GM10847 (cell line): ENCODE measurements at regions not wholly inside any gene's neighbourhood (a gene's known extent, or its start where the extent isn't known, plus 50 kb on each side); places are given as distances from the start of the nearest gene placed in this dataset.

Experiments
- POLR2A ChIP-seq: IDR thresholded peaks from 2 replicates; pipeline ENCODE4 v1.6.1; 2011; ENCODE audit not compliant: insufficient read length; ENCODE audit errors: extremely low read depth

DNA sequence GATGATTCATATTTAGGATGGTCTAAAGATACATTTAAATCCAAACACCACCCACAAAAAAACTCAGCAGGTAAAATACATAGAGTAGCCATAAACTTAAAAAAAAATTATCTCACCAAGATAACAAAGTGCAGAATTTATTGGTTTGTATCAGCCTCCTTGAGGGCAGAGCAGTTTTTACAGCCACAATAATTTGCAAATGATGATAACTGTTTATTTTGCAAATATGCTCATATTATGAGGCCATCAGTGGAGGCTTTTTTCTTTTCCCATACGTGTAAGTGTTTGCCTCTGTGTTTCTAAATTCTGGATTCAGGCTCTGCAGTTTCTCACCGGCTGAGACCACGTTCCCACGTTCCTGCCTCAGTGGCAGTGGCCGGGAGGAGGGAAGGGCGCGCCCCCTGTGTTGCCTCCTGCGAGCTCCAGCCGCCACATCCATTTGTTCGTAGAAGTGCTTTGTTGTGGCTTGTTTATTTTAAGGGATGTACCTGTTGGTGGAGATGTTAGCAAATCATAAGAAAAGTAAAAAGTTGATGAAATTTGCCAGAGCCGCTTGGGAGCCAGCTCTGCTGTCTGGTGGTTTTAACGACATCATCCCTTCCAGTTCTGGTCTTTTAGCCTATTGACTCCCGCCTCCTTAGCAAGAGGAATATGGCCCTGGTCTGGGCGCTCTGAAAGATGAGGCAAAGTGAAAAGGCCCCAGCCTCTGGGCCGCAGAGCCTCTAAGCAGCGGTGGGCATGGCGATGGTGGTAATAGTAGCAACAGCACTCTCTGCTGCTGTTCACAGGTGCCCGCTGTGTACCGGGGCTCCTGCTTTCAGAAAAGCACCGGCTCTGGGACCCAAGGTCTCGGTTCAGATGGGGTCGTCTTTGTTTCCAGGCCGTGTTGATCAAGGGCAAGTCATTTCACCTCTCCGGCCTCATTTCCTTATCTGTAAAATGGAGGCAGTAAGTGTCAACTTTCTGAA is 66.7 kb upstream of the PPARA start:
- TF ChIP-seq POLR2A, result no peak

DNA sequence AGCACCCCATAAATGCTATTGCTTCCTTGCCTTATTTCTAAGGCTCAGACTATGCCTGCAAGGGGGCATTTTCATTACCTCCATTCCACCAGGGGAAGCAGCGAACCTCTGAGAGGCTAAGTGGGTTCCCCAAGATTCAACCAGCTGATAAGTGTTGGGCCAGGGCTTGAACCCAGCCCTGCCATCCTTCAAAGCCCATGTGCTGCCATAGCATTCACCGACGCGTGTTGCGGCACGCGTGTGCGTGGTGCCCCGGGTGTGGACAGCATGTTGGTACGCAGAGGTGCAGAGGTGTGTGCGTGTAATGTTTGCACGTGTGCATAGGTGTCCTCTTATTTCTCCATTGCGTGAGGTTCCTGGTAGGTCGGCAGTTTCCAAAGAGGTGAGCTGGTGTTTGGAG is 66.0 kb upstream of the PPARA start:
- no peak for TF ChIP-seq POLR2A

DNA sequence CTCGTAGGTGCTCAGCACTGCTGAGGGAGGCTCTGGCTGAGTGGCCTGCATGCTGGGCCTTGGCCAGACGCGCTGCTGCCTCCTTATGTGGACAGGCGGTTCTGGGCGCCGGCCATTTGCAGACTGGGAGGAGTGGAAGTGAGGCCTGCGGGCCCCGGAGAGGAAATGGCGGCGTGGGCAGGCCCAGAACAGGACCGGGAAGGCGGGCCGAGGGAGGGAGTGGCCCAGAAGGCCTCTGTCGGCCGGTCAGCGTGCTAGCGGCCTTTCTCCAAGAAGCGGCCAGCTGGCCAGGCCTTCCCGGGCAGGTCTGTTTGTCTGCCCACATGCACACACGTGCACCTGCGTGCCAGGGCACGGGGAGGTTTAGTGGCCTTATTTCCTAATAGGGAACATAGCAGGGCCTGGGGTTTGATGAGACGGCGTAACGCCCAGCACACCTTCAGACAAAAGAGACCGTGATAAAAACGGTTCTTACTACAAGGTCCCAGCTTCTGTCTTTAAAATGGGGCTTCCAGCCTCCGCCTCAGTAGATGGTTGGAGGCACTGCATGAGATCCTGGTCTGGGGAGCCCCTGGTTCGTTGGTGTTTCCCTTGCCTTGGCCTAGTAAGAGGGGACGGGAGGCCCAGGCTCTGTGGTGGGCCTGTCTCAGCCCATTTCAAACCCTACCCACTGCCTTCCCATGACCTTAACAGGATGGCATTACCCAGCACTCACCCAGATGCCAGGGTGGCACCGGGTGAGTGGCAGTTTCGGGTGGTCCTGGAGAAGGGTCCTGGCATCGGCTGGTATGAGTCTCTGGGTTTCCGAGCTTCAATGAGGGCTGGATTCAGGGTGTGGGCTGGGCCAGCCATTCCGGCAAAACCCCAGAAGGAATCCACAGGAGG is 65.1 kb upstream of the PPARA start:
- no peak for TF ChIP-seq POLR2A

DNA sequence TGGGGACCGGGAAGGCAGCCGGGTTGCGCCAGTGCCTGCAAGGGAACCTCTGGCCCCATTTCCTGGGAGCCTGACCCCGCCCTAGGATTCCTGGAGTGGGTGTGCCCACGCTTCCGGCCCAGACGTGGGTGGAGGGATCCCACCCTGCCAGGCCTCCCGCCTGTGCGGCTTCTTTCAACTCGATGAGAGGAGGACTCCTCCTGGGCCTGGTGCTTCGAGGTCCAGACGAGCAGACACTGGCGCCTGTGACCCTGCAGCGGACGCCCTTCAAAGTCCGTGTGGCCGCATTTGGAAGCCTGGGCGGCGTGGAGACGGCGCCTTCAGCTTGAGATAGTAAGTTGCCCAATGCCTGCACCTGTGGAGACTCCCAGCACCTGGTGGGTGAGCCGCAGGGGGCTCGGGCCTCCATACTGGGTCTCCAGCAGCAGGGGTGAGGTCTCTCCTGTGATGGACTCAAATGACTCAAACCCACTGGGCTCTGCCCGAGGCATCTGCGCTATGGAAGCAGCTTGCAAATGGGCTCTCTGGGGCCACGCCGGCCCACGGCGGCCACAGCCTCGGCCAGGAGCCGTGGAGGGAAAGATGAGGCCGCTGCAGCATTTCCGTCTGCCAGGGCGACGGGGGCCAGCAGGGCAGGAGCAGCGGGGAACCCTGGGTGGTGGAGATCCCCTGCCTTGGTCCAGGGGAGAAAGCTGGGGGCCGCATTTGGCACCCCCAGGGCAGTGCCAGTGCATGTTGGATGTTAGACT is 64.3 kb upstream of the PPARA start:
- no peak for TF ChIP-seq POLR2A

DNA sequence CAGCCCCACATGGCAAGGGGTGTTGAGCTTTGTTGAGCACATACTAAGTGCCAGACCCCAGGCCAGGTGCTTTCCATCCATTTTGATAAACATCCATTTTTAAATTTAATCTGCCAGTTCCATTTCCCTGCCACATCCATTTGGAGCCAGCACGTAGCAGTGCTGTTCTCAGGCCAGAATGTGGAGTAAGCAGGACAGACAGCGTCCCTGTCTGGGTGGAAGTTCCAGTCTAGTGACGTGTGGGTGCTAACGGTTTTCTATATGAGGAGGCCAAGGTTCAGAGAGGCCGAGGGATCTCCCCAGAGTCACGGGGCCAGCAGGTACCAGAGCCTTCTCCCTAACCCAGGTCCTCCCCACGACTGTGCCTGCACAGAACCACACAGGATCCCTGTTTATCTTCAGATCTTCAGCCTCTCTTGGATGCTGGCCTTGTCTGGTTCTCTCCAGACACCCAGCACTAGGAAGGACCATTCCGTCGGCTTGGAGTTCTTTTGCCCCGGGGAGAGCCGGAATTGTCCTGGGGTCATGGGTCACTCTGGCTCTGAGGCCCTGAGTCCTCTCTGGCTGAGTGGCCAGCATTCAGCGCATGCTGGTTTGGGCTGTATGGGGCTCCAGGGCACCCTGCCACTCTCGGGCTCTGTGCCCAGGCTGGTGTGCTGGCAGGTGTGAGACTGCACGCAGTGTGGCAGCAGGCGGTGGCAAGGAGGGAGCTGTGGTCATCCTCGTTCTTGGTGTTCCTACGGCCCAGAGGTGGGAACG is 63.6 kb upstream of the PPARA start:
- TF ChIP-seq POLR2A, result no peak

DNA sequence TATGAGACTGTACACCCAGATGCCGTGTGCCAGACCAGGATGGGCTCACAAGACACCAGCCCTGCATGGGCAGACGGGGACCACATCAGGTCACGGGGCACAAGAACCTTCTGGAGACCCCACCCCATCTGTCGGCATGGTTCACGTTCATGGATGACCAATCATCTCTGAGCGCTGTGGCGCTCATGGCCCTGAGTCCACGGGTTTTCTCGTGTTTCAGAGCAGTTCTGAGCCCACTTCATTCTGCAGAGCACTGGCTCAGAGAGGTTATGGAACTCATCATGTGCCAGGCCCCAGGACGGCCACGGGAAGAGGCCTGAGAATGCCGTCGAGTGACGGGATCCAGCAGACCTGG is 63.0 kb upstream of the PPARA start:
- no peak for TF ChIP-seq POLR2A

DNA sequence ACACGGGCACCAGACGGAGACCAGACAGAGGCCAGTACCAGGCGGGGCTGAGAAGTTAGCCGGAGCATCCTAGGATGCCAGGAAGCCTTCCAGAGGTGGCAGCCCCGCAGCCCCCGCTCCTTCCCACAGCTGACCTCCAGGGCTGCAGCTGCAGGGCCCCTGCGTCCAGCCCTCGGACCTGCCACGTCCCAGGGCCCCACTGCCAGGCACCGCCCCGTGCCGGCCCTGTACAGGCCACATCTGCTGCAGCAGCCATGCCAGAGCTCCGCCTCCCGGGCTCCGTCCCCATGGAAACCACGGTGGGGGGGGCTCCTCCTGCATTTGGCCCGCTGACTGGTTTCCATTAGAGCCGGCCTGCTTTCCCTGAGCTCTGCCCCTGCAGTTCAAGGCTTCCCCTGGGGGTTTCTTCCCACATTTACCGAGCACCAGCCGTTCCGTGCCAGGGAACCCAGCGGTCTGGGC is 62.5 kb upstream of the PPARA start:
- no peak for TF ChIP-seq POLR2A

DNA sequence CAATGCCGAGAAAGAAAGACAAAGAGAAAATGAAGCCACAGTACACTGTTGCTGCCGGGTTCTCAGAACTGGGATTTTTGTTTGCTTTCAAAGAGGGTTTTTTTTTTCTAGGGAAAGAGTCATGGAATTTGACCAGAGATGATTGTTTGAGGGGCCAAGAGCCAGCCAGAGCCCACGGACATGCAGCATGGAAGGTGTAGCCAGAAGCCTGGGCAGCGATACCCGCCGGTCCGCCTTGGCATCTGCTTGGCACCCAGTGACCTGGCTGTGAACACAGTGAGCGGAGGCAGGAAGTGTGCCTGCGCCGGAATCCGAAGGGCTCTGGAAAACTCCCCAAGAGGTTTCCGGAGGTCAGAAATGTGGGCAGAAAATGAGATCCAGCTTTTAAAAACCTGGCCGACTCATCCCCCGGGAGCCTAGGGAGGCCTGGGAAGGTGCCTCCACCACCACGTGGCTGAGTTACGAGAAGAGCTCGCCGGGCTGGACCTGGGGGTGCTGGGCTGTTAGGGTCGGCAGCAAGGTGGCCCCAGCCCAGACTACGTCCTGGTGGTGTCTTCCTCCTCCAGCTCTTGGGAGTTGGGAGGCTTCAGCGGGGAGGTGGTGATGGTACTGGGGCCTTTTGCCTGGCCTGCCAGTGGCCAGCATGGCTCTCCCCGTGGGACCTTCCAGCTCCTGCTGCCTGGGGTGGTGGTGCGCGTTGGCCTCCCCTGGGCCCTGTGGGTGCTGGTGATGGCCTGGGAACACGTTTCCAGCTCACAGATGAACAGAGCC is 61.6 kb upstream of the PPARA start:
- no peak for TF ChIP-seq POLR2A

DNA sequence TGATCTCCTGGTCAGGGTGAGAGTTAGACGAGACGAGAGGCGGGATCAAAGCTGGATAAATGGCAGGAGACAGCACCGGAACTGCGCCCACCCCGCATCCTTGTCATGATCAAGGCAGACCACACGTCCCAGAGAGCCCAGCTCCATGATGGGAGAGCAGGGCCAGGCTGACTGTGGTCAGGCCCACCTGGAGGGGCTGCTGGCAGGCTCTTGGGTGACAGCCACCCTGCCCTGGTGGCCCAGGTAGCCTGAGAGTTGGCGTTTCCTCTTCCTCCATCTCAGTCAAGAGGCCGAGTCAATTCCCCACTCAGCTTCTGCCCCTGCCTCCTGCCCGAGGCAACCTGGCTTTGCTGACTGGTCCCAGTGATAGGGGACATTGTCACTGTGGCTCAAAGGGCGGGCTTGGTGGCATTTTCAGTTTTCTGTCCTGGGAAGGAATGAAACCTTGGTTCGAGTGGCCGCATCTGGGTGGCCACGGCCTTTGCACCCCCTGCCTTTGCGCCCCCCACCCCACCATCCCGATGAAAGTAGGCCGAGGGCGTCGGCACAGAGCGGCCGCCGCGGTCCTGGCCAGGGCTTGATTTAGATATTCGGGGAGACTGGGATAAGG is 60.8 kb upstream of the PPARA start:
- TF ChIP-seq POLR2A, result no peak

DNA sequence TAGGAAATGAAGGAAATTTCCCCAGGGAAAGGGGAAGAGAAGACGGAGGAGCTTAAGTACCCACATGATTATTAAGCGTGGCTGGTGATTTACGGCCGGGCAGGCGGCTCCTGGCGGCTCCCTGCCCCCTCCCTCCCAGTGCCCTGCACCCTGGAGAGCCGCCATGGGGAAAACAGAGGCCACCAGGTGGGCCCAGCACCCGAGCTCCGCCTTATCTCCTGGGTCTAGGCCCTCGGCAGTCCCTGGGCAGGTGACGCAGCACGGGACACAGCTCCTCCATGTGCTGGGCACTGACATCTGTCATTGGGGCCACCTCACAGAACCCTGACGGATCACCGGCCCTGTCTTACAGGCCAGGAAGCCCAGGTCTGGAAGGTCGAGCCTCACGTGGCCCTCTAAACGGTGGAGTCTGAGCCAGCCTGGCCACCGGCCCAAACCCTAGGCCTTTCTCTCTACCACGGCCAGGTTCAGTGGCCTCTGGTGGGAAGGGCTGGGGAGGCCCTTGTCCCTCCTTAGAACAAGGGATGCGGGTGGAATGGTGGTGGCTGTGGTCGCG is 60.2 kb upstream of the PPARA start:
- TF ChIP-seq POLR2A, result no peak

DNA sequence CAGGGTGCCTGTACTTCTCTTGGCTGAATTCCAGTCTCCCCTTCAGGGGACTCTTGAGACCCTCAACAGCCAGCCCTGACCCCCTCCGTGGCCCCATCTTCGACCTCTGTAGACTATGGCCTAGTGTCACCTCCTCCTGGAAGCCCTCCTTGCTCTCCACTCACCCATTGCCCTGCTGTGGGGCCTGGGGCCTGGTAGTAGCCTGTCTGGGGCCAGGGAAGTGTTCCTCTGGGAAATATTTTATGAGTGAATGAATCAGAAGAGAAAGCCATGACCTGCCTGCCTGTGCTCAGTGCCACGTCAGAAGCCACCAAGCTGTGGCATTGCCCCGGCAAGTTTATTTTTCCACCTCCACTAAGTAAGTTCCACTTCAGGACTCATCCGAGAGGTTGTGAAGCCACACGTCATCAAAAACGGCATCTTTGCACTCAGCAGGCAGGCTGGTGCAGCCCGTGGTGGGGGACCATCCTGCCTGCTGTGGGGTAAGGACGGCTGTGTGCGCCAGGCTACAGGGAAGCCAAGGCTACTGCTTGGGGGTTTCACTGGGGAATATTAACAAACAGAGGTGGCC is 59.6 kb upstream of the PPARA start:
- TF ChIP-seq POLR2A, result no peak

DNA sequence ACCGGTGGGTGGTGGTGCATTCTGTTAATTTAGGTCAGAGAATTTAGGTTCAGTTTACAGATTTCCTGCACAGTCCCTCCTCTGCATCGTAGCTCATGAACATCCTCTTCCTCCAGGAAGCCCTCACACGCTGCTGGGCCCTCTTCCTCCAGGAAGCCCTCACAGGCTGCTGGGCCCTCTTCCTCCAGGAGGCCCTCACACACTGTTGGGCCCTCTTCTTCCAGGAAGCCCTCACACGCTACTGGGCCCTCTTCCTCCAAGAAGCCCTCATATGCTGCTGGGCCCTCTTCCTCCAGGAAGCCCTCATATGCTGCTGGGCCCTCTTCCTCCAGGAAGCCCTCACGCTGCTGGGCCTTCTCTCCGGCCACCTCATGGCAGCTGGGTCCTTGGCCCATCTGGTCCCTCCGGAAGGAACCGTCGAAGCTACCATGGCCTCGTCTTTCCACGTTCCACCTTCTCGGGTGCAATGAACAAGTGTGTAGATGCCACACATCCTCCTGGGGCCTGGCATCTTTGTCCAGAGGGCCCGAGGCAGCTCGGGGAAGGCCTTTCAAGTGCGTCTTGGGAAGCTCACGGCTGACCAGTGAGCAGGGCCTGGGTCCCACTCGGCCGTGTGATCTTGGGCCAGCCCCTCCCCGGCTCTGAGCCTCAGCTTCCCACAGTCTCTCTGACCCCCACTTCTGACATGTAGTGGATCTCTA is 58.9 kb upstream of the PPARA start:
- no peak for TF ChIP-seq POLR2A
